ENCODE measurements at regions not wholly inside any gene's neighbourhood (a gene's known extent, or its start where the extent isn't known, plus 50 kb on each side); places are given as distances from the start of the nearest gene placed in this dataset.

DNA sequence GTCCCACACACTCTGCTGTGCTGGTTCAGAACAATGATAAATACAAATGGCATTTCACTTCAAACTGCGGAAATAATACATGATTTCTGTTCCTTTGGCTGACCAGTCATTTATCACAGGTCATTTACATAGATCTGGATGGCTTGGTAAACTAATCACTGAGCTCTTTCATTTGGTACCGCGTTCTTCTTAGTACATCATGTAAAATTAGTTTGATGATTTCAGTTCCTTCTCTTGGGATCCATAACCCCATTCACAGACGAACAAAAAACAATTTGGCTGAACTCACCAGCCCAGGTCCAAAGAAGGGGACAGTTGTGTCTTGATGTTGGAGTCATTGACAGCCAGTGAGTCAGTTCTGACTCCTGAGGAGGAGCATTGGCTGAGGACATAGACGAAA, 689.8 kb downstream of the INHBA start:
- TF ChIP-seq, protein P1, sequence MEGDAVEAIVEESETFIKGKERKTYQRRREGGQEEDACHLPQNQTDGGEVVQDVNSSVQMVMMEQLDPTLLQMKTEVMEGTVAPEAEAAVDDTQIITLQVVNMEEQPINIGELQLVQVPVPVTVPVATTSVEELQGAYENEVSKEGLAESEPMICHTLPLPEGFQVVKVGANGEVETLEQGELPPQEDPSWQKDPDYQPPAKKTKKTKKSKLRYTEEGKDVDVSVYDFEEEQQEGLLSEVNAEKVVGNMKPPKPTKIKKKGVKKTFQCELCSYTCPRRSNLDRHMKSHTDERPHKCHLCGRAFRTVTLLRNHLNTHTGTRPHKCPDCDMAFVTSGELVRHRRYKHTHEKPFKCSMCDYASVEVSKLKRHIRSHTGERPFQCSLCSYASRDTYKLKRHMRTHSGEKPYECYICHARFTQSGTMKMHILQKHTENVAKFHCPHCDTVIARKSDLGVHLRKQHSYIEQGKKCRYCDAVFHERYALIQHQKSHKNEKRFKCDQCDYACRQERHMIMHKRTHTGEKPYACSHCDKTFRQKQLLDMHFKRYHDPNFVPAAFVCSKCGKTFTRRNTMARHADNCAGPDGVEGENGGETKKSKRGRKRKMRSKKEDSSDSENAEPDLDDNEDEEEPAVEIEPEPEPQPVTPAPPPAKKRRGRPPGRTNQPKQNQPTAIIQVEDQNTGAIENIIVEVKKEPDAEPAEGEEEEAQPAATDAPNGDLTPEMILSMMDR (IDR thresholded peaks at IDR 0.05): no peak
- TF ChIP-seq POLR2A (IDR thresholded peaks at IDR 0.05): no peak
